IPS-15b (cell line): ENCODE measurements at regions not wholly inside any gene's neighbourhood (a gene's known extent, or its start where the extent isn't known, plus 50 kb on each side); places are given as distances from the start of the nearest gene placed in this dataset.

ENCODE experiments used
- H3K27me3 ChIP-seq: one replicate; pipeline ENCODE4 v1.6.1; 2013; ENCODE audit warnings: low read length; ENCODE audit not compliant: control insufficient read depth, insufficient read depth
- H3K36me3 ChIP-seq: one replicate; pipeline ENCODE4 v1.6.1; 2013; ENCODE audit warnings: low read length; ENCODE audit not compliant: control insufficient read depth, insufficient read depth
- H3K4me1 ChIP-seq: one replicate; pipeline ENCODE4 v1.6.1; 2013; ENCODE audit warnings: mild to moderate bottlenecking, low read length; ENCODE audit not compliant: control insufficient read depth, insufficient read depth
- H3K4me3 ChIP-seq: one replicate; pipeline ENCODE4 v1.5.1; 2013; ENCODE audit warnings: low read depth, low read length
- H3K9ac ChIP-seq: one replicate; pipeline ENCODE4 v1.6.1; 2013; ENCODE audit warnings: low read depth, mild to moderate bottlenecking, low read length
- H3K9me3 ChIP-seq: one replicate; pipeline ENCODE4 v1.6.1; 2013; ENCODE audit warnings: mild to moderate bottlenecking, low read length; ENCODE audit not compliant: control insufficient read depth, insufficient read depth

DNA sequence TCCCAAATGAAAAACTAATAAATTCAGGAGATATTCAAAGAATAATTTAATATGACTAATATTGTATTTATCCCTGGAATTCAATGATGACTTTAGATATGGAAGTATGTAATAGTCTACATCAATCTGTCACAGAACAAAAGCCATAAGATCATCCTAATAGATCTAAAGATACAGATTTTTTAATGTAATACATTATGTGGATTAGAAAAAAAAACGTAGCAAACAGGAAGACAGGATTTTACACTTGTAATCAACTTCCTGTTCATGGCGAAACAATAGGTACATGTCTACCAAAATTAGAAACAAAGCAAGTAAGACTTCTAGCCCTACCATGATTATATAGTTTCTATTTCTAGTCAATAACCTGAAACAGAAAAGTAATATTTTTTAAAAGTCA, 192.2 kb downstream of the TTC32 start:
- Histone ChIP-seq H3K9me3 (no peaks in the 10 kb centered on the region), H3K4me1 (no peaks in the 10 kb centered on the region), H3K4me3 (no peak overlapping the region), H3K27me3 (no peaks in the 10 kb centered on the region), H3K36me3 (no peaks in the 10 kb centered on the region), H3K9ac (no peak overlapping the region)

- Histone ChIP-seq H3K4me3 (no peak overlapping the region), H3K9ac (no peak overlapping the region), H3K27me3 (no peaks in the 10 kb centered on the region), H3K36me3 (no peaks in the 10 kb centered on the region), H3K9me3 (no peaks in the 10 kb centered on the region), H3K4me1 (no peaks in the 10 kb centered on the region)
Measured at GRCh38 chr2:19708776-19709175, 193.0 kb downstream of the TTC32 start.

DNA sequence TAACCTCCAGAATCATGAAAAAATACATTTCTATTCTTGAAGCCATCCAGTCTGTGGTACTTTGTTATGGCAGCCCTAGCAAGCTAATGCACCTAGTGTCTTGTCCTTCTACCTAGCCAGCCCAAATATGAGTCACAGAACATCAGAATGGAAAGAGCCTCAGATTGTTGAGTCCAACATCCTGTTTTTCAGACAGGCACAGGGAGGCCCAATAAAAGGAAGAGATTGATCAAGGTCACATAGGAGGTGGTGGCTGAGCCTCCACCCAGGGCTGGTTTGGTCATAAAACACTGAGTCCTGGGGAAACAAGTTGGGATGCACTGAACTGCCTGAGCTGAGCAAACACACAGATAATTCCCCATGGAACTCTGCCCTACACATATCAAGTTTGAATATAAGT, 195.5 kb downstream of the TTC32 start:
- Histone ChIP-seq H3K9me3 (no peaks in the 10 kb centered on the region), H3K4me1 (no peaks in the 10 kb centered on the region), H3K36me3 (no peaks in the 10 kb centered on the region), H3K27me3 (no peaks in the 10 kb centered on the region), H3K4me3 (no peak overlapping the region), H3K9ac (no peak overlapping the region)

GRCh38 chr2:19702267-19702666, 199.5 kb downstream of the TTC32 start:
- no peaks in the 10 kb centered on the region for H3K27me3 ChIP-seq

DNA sequence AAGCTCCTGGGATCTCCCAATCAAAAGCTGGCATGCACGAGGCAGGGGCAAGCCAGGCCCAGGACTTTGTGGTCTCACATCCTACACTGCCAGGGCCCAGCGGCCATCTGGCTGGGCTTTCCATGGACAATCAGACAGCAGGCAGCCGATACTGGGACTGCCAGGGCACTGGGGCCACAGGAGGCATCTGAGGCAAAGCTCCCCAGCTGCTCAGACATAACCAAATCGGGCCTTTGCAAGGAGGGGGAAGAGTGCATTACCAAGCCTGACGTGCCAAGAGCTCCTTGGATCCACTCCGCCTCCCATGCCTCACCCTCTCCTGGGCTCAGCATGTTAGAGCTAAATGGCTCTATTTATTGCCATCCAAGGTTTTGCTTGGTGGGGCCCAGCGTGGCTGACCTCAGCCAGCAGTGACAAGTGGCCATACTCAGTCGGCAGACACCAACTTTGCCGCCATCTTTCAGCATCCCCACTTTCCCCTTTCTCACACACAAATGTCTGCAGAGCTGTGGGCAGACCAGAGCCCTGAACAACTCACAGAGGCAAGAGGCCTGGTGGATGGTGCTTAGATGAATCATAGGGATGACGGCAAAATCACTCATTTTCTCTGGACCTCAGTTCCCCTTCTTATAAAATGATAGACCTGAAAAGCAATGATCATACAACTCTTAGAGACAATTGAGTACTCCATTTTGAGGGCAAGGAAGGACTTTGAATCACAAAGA, 200.8 kb downstream of the TTC32 start:
- H3K9me3 ChIP-seq = no peaks in the 10 kb centered on the region
- H3K27me3 ChIP-seq = no peaks in the 10 kb centered on the region
- H3K9ac ChIP-seq = no peak overlapping the region
- no peak overlapping the region for H3K4me3 ChIP-seq
- no peaks in the 10 kb centered on the region for H3K4me1 ChIP-seq
- H3K36me3 ChIP-seq = no peaks in the 10 kb centered on the region

More at GRCh38 chr2:19702267-19702666, 199.5 kb downstream of the TTC32 start:
- Histone ChIP-seq H3K9ac (no peak overlapping the region), H3K36me3 (no peaks in the 10 kb centered on the region), H3K4me3 (no peak overlapping the region), H3K4me1 (no peaks in the 10 kb centered on the region), H3K9me3 (no peaks in the 10 kb centered on the region)

DNA sequence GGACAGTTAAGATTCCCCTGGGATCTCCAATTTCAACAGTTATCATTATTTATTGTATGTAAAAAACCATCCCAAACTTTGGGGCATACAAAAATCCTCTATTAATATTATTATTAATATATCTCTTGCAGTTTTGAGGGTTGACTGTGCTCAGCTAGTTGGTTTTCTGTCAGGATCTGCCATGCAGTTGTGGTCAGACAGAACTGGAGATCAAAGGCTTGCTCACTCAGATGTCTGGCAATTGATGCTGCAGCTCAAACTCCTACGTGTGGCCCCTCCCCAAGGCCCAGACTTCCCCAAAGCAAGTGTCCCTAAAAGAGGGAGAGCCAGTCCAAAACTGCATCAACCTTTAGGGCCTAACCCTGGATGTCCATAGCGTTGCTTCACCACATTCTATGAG, 204.7 kb downstream of the TTC32 start:
- Histone ChIP-seq H3K9me3 (no peaks in the 10 kb centered on the region), H3K9ac (no peak overlapping the region), H3K4me3 (no peak overlapping the region), H3K36me3 (no peaks in the 10 kb centered on the region), H3K27me3 (no peaks in the 10 kb centered on the region), H3K4me1 (no peaks in the 10 kb centered on the region)

- no peaks in the 10 kb centered on the region for H3K36me3 ChIP-seq
- H3K9me3 ChIP-seq = no peaks in the 10 kb centered on the region
- no peak overlapping the region for H3K4me3 ChIP-seq
- no peak overlapping the region for H3K9ac ChIP-seq
- no peaks in the 10 kb centered on the region for H3K27me3 ChIP-seq
- no peaks in the 10 kb centered on the region for H3K4me1 ChIP-seq
Measured at GRCh38 chr2:19695706-19696105, 206.1 kb downstream of the TTC32 start.

DNA sequence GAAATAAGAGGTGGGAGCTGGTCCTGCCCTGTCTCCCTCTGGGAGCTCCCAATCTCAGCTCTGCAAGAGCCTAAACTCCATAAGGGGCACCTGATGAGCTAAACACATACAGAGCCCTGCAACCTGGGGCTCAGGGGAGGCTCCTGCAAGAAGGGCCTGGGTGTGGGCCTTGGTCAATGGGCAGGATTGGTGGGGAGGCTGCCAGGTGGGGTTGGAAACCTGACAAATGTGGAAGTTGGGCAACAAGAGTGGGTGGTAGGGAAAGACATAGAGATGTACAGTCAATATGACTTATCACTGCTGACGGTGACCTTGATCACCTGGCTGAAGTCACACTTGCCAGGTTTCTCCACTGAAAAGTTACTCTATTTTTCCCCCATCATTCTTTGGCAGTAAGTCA, 209.9 kb downstream of the TTC32 start:
- Histone ChIP-seq H3K9ac (no peak overlapping the region), H3K4me3 (no peak overlapping the region), H3K9me3 (no peaks in the 10 kb centered on the region), H3K4me1 (no peaks in the 10 kb centered on the region), H3K27me3 (no peaks in the 10 kb centered on the region), H3K36me3 (no peaks in the 10 kb centered on the region)

GRCh38 chr2:19690429-19690828, 211.4 kb downstream of the TTC32 start:
- no peaks in the 10 kb centered on the region for H3K36me3 ChIP-seq
- no peak overlapping the region for H3K9ac ChIP-seq
- no peak overlapping the region for H3K4me3 ChIP-seq
- H3K4me1 ChIP-seq = no peaks in the 10 kb centered on the region
- H3K27me3 ChIP-seq = no peaks in the 10 kb centered on the region
- H3K9me3 ChIP-seq = no peaks in the 10 kb centered on the region

DNA sequence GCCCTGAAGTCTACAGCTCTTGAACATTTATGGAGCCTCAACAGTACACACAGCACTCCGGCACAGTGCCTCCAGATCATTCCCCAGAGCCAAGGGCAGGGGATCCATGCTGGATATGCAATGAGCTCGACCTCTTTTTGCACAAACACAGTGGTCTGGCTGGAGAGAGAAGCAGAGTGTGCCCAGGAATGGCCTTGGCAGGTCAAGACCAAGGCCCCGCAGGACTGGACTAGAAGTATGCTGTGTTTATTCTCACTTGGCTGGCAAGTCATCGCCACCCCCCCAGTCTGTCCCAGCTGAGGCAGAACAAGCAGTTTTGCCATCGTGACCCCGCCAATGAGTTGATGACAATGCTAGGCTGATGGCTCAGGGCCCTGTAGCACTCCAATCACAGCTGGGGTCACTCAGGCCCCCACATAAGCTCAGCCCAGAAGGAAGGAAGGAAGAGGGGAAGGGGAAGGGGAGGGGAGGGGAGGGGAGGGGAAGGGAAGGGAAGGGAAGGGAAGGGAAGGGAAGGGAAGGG, 212.1 kb downstream of the TTC32 start:
- no peak overlapping the region for H3K4me3 ChIP-seq
- H3K9ac ChIP-seq = no peak overlapping the region
- no peaks in the 10 kb centered on the region for H3K27me3 ChIP-seq
- H3K9me3 ChIP-seq = no peaks in the 10 kb centered on the region
- H3K4me1 ChIP-seq = no peaks in the 10 kb centered on the region
- H3K36me3 ChIP-seq = no peaks in the 10 kb centered on the region

DNA sequence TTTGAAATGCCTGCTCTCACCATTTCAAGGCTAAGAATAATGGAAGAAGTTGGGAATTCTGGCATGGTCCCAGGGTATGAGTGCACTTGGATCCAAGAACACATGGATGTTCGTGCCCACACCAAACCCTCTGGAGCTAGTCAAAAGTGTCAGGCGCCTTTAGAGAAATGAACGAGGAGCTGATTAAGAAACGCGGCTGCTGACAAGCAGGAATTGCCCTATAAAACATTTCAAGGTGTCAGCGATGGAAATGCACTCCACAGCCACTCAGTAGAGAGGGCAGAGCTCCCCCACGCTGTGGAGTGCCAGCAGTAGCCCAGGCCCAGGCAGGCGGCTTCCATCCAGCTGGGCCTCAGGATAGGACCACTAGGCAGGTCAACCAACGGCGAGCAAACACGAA, 213.7 kb downstream of the TTC32 start:
- Histone ChIP-seq H3K4me3 (no peak overlapping the region), H3K27me3 (no peaks in the 10 kb centered on the region), H3K36me3 (no peaks in the 10 kb centered on the region), H3K4me1 (no peaks in the 10 kb centered on the region), H3K9me3 (no peaks in the 10 kb centered on the region), H3K9ac (no peak overlapping the region)

GRCh38 chr2:19687017-19687659, 214.6 kb downstream of the TTC32 start:
- Histone ChIP-seq H3K27me3 (no peaks in the 10 kb centered on the region), H3K4me3 (no peak overlapping the region), H3K9ac (no peak overlapping the region), H3K9me3 (no peaks in the 10 kb centered on the region), H3K36me3 (no peaks in the 10 kb centered on the region), H3K4me1 (no peaks in the 10 kb centered on the region)
